Trophoblast cell (in vitro differentiated cells and primary cell): ENCODE measurements at regions not wholly inside any gene's neighbourhood (a gene's known extent, or its start where the extent isn't known, plus 50 kb on each side); places are given as distances from the start of the nearest gene placed in this dataset.

Source experiments
- DNase-seq, 2 donors: peaks; one replicate each; pipeline ENCODE4 v3.0.0-alpha.2; 2016
- H2AFZ ChIP-seq: 2 replicates; pipeline ENCODE4 v1.6.1; 2013; ENCODE audit warnings: low read length, moderate library complexity, mild to moderate bottlenecking; ENCODE audit not compliant: insufficient read depth, poor library complexity
- H2AK5ac ChIP-seq: 2 replicates; pipeline ENCODE4 v1.6.1; 2013; ENCODE audit warnings: mild to moderate bottlenecking, low read length
- H2BK120ac ChIP-seq: 2 replicates; pipeline ENCODE4 v1.6.1; 2013; ENCODE audit warnings: low read length, mild to moderate bottlenecking, moderate library complexity; ENCODE audit not compliant: insufficient read depth, poor library complexity
- H2BK12ac ChIP-seq: 2 replicates; pipeline ENCODE4 v1.6.1; 2013; ENCODE audit warnings: mild to moderate bottlenecking, low read length, moderate library complexity
- H2BK5ac ChIP-seq: 2 replicates; pipeline ENCODE4 v1.6.1; 2013; ENCODE audit warnings: low read length, low read depth, moderate library complexity, mild to moderate bottlenecking; ENCODE audit not compliant: poor library complexity
- H3K14ac ChIP-seq: 2 replicates; pipeline ENCODE4 v1.6.1; 2013; ENCODE audit warnings: mild to moderate bottlenecking, low read length
- H3K18ac ChIP-seq: 2 replicates; pipeline ENCODE4 v1.6.1; 2013; ENCODE audit warnings: mild to moderate bottlenecking, low read length
- H3K23ac ChIP-seq: 2 replicates; pipeline ENCODE4 v1.6.1; 2013; ENCODE audit warnings: low read length
- H3K27ac ChIP-seq: 2 replicates; pipeline ENCODE4 v1.5.1; 2013; ENCODE audit warnings: low read depth, mild to moderate bottlenecking, inconsistent platforms, low read length, moderate library complexity
- H3K27me3 ChIP-seq: 2 replicates; pipeline ENCODE4 v1.6.1; 2013; ENCODE audit warnings: inconsistent platforms, mild to moderate bottlenecking, low read length, moderate library complexity; ENCODE audit not compliant: insufficient read depth
- H3K36me3 ChIP-seq, 2 experiments: 1 replicate in 1 of 2; 2 replicates in 1 of 2; pipeline ENCODE4 v1.6.1; 2013; ENCODE audit warnings: low read length in 2 of 2, mild to moderate bottlenecking in 2 of 2, moderate library complexity in 1 of 2; ENCODE audit not compliant: insufficient read depth in 2 of 2, control insufficient read depth in 1 of 2
- H3K4ac ChIP-seq: 2 replicates; pipeline ENCODE4 v1.6.1; 2013; ENCODE audit warnings: low read depth, mild to moderate bottlenecking, low read length, moderate library complexity
- H3K4me1 ChIP-seq, 2 experiments: 1 replicate in 1 of 2; 2 replicates in 1 of 2; pipeline ENCODE4 v1.6.1; 2013; ENCODE audit warnings: low read length in 2 of 2, mild to moderate bottlenecking in 2 of 2, moderate library complexity in 1 of 2; ENCODE audit not compliant: insufficient read depth in 2 of 2, control insufficient read depth in 1 of 2
- H3K4me2 ChIP-seq: 2 replicates; pipeline ENCODE4 v1.6.1; 2013; ENCODE audit warnings: inconsistent platforms, mild to moderate bottlenecking, low read length, moderate library complexity
- H3K4me3 ChIP-seq: 2 replicates; pipeline ENCODE4 v1.5.1; 2013; ENCODE audit warnings: mild to moderate bottlenecking, low read depth, low read length, inconsistent platforms
- H3K79me1 ChIP-seq: one replicate; pipeline ENCODE4 v1.6.1; 2013; ENCODE audit warnings: low read length
- H3K79me2 ChIP-seq: 2 replicates; pipeline ENCODE4 v1.6.1; 2013; ENCODE audit warnings: low read length, mild to moderate bottlenecking; ENCODE audit not compliant: control insufficient read depth, insufficient read depth, poor library complexity
- H3K9ac ChIP-seq: 2 replicates; pipeline ENCODE4 v1.6.1; 2013; ENCODE audit warnings: mild to moderate bottlenecking, low read length
- H3K9me3 ChIP-seq: 2 replicates; pipeline ENCODE4 v1.6.1; 2013; ENCODE audit warnings: low read depth, mild to moderate bottlenecking, control low read depth, inconsistent platforms, low read length; ENCODE audit not compliant: insufficient read depth
- H4K12ac ChIP-seq: 2 replicates; pipeline ENCODE4 v1.6.1; 2013; ENCODE audit warnings: low read depth, mild to moderate bottlenecking, low read length, moderate library complexity
- H4K8ac ChIP-seq: 2 replicates; pipeline ENCODE4 v1.6.1; 2013; ENCODE audit warnings: low read depth, mild to moderate bottlenecking, low read length, moderate library complexity
- H4K91ac ChIP-seq: one replicate; pipeline ENCODE4 v1.6.1; 2013; ENCODE audit warnings: low read depth, mild to moderate bottlenecking, low read length, moderate library complexity
- WGBS: extraction: QIAGEN DNeasy Blood & Tissue Kit; methylation state at CpG from one replicate; pipeline ENCODE4 v1.1.7; 2013; ENCODE audit warnings: missing lambda C conversion rate; ENCODE audit not compliant: insufficient read length, insufficient coverage; ENCODE audit errors: extremely low coverage; 5-methylcytosine and 5-hydroxymethylcytosine counted together

DNA sequence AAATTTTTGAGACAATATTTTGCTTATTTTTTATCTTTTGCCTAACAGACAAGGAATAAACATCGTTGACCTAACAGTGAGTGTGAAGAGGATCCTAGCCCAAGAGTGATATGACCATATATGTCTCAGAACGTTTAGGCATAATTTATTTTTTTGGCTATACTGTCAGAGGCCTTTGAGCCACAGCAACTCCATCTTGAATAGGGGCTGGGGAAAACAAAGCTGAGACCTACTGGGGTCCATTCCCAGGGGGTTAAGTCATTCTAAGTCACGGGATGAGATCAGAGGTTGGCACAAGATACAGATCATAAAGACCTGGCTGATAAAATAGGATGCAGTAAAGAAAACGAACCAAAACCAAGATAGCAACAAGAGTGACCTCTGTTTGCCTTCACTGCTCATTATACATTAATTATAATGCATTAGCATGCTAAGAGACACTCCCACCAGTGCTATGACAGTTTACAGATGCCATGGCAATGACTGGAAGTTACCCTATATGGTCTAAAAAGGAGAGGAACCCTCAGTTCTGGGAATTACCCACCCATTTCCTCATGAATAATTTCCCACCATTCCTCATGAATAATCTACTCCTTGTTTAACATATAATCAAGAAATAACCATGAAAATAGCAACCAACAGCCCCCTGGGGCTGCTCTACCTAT, 510.9 kb upstream of the PCDH9 start:
- Histone ChIP-seq H3K4ac (no peak overlapping the region), H3K79me2 (no peaks in the 10 kb centered on the region), H3K4me3 (no peak overlapping the region), H3K9ac (no peak overlapping the region), H3K18ac (no peak overlapping the region), H2AK5ac (no peak overlapping the region), H3K27ac (no peak overlapping the region), H3K27me3 (no peaks in the 10 kb centered on the region), H3K14ac (no peak overlapping the region), H2BK5ac (no peak overlapping the region), H4K12ac (no peak overlapping the region), H2BK12ac (no peak overlapping the region), H3K4me1 (no peaks in the 10 kb centered on the region), H3K23ac (no peak overlapping the region), H3K36me3 (no peaks in the 10 kb centered on the region), H3K4me2 (no peak overlapping the region), H4K91ac (no peak overlapping the region), H3K79me1 (no peaks in the 10 kb centered on the region), H2BK120ac (no peak overlapping the region), H4K8ac (no peak overlapping the region), H2AFZ (no peak overlapping the region), H3K9me3 (no peaks in the 10 kb centered on the region)
- DNase-seq: no peak
- WGBS: no CpG with 5 or more reads among the region's 4 CpGs

DNA sequence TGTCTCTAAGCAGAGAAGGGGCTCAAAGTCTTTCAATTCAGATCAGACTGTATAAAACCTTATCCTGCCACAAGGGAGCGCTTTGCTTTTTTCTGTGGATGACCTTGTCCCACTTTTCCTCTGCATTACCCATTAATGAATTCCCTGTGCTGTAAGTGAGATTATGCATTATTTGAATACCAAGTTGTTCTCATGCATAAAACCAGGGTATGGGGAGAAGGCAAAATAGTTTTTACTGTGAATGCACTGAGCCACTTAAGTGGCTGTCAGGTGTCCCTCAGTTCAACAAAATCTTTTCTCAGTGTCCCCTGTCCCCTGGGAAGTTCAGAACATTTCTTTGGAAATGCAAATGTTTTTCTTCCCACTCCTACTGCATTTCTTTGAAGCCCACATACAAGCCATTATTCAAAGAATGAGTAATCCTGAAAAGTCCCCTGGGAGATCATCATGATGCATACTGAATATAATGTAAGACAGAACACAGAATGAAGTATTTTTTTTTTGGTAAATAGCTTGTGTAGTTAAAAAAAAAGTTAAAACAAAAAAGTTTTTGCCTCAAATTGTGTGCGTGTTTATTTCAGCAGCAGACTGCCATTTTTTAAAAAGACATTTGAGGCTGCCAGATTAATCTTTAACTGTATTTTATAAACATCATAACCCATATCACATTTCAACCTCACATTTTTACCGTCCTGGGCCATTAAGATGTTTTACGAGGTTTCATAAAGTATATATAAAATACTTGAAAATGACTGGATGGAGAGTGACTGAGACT, 506.7 kb upstream of the PCDH9 start:
- no peak overlapping the region for H3K4me2 ChIP-seq
- no peaks in the 10 kb centered on the region for H3K79me1 ChIP-seq
- no peaks in the 10 kb centered on the region for H3K79me2 ChIP-seq
- H4K12ac ChIP-seq: no peak overlapping the region
- no peak overlapping the region for H3K27ac ChIP-seq
- no peak overlapping the region for H2BK5ac ChIP-seq
- peak in 1 of 2 donors; percentile 3 for DNase-seq
- H3K4ac ChIP-seq: no peak overlapping the region
- H2BK120ac ChIP-seq: no peak overlapping the region
- H3K4me3 ChIP-seq: no peak overlapping the region
- no CpG with 5 or more reads among the region's 4 CpGs for WGBS
- no peaks in the 10 kb centered on the region for H3K4me1 ChIP-seq
- no peaks in the 10 kb centered on the region for H3K36me3 ChIP-seq
- H4K91ac ChIP-seq: no peak overlapping the region
- no peak overlapping the region for H3K14ac ChIP-seq
- no peak overlapping the region for H2BK12ac ChIP-seq
- H3K18ac ChIP-seq: no peak overlapping the region
- H3K9ac ChIP-seq: no peak overlapping the region
- H2AFZ ChIP-seq: no peak overlapping the region
- H2AK5ac ChIP-seq: no peak overlapping the region
- no peak overlapping the region for H3K23ac ChIP-seq
- H3K9me3 ChIP-seq: no peaks in the 10 kb centered on the region
- no peak overlapping the region for H4K8ac ChIP-seq
- H3K27me3 ChIP-seq: no peaks in the 10 kb centered on the region

DNA sequence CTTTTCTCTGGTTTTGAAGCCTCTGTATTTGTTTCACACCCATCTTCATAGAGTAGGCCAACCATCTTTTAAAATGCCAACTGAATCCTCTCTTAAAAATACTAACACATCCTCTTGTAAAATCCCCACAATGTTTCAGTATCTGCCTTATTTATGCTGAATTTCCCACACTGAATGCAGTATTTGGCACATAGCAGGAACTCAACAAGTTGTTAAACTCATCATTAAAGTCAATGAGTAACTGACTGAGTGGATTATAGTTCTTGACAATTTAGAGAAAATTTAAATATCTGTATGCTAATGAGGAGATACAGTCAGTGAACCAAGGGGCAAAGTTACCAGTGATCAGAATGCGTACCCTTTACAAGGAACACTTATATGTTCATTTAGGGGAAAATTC, 505.5 kb upstream of the PCDH9 start:
- Histone ChIP-seq H3K4me3 (no peak overlapping the region), H3K14ac (no peak overlapping the region), H3K9ac (no peak overlapping the region), H2BK5ac (no peak overlapping the region), H2BK120ac (no peak overlapping the region), H3K27me3 (no peaks in the 10 kb centered on the region), H2AK5ac (no peak overlapping the region), H3K18ac (no peak overlapping the region), H4K91ac (no peak overlapping the region), H3K27ac (no peak overlapping the region), H3K9me3 (no peaks in the 10 kb centered on the region), H4K8ac (no peak overlapping the region), H2BK12ac (no peak overlapping the region), H4K12ac (no peak overlapping the region), H3K4me1 (no peaks in the 10 kb centered on the region), H3K23ac (no peak overlapping the region), H3K4me2 (no peak overlapping the region), H3K36me3 (no peaks in the 10 kb centered on the region), H3K4ac (no peak overlapping the region), H2AFZ (no peak overlapping the region), H3K79me1 (no peaks in the 10 kb centered on the region), H3K79me2 (no peaks in the 10 kb centered on the region)
- DNase-seq: no peak
- WGBS: no CpG with 5 or more reads among the region's 1 CpG

DNA sequence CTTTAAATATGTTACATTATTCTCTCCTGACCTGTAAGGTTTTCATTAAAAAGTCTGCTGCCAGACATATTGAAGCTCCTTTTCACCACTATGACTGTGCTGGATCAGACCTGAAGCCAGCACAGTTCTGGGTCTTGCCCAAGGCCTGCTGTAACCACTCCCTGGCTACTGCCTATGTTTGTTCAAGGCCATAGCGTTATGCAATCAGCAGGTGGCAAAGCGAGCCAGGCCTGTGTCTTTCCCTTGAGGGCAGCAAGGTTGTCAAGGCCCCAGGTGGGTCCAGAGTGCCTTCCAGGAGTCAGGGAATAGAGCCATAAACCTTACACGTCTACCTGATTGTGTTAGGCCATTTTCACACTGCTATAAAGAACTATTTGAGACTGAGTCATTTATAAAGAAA, 496.8 kb upstream of the PCDH9 start:
- Histone ChIP-seq H3K14ac (no peak overlapping the region), H3K79me1 (no peaks in the 10 kb centered on the region), H3K9me3 (no peaks in the 10 kb centered on the region), H3K4me3 (no peak overlapping the region), H4K8ac (no peak overlapping the region), H2BK120ac (no peak overlapping the region), H4K91ac (no peak overlapping the region), H2BK12ac (no peak overlapping the region), H3K79me2 (no peaks in the 10 kb centered on the region), H3K23ac (no peak overlapping the region), H2AFZ (no peak overlapping the region), H2AK5ac (no peak overlapping the region), H4K12ac (no peak overlapping the region), H3K9ac (no peak overlapping the region), H3K27ac (no peak overlapping the region), H3K18ac (no peak overlapping the region), H3K4me2 (no peak overlapping the region), H2BK5ac (no peak overlapping the region), H3K27me3 (no peaks in the 10 kb centered on the region), H3K36me3 (no peaks in the 10 kb centered on the region), H3K4me1 (no peaks in the 10 kb centered on the region), H3K4ac (no peak overlapping the region)
- no CpG with 5 or more reads among the region's 3 CpGs for WGBS
- DNase-seq: no peak
